ENCODE measurements at regions not wholly inside any gene's neighbourhood (a gene's known extent, or its start where the extent isn't known, plus 50 kb on each side); places are given as distances from the start of the nearest gene placed in this dataset.

DNA sequence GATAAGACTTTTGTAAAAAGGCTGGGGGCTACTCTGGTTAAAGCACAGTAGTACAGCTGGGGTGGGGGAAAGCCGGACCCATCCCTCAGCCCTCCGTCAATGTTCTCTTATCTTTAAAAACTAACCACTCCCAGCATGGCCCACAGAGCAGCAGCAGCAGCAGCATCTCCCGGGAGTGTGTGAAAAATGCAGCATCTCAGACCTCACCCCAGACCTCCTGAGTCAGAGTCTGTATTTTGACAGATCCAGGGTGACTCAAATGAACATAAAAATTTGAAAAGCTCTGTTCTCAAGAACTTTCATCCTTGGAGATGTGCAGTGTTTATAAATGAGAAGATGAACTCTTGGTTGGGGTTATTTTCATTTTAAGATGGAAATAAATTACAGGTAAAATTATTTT, 277.7 kb upstream of the ECI2 start:
- TF ChIP-seq CTCF (IDR thresholded peaks at IDR 0.05 in 2 of 3, conservative IDR thresholded peaks at IDR 0.05 in 1 of 3; ENCODE audit: insufficient read depth in 2 of 3, low read depth in 1 of 3, low read length in 3 of 3) (no peak), CBFB (CRISPR knock-in tag; IDR thresholded peaks at IDR 0.05) (no peak), ZNF140 (CRISPR knock-in tag; IDR thresholded peaks at IDR 0.05) (no peak), ESRRA (IDR thresholded peaks at IDR 0.05; ENCODE audit: borderline replicate concordance, low read depth) (no peak)

Data from K562 (cell line).